PFSK-1 (cell line): ENCODE measurements at regions not wholly inside any gene's neighbourhood (a gene's known extent, or its start where the extent isn't known, plus 50 kb on each side); places are given as distances from the start of the nearest gene placed in this dataset.

Source experiments
- FOXP2 ChIP-seq: optimal IDR thresholded peaks from 2 replicates; pipeline ENCODE3; 2011; ENCODE audit warnings: borderline replicate concordance, control low read depth, inconsistent platforms; ENCODE audit not compliant: insufficient read depth; ENCODE audit errors: extremely low read length, extremely low read depth
- POLR2AphosphoS5 ChIP-seq: IDR thresholded peaks from 2 replicates; pipeline ENCODE4 v1.6.1; 2012; ENCODE audit warnings: low read depth, mild to moderate bottlenecking, control low read depth, low read length, moderate library complexity
- REST ChIP-seq, 2 experiments: IDR thresholded peaks; 2 replicates each; pipeline versions ENCODE4 v1.6.1 to v1.8.0; 2011 to 2012; ENCODE audit warnings: low read depth in 2 of 2, low read length in 2 of 2, control low read depth in 1 of 2, inconsistent platforms in 1 of 2, mild to moderate bottlenecking in 1 of 2, moderate library complexity in 1 of 2; ENCODE audit not compliant: insufficient read depth in 1 of 2
- TAF1 ChIP-seq: IDR thresholded peaks from 2 replicates; pipeline ENCODE4 v1.6.1; 2012; ENCODE audit warnings: low read length, control low read depth, borderline replicate concordance; ENCODE audit not compliant: insufficient read depth

- TF ChIP-seq POLR2AphosphoS5: no peak
- TF ChIP-seq REST (IDR thresholded peaks at IDR 0.05; ENCODE audit: insufficient read depth in 1 of 2, low read depth in 2 of 2, low read length in 2 of 2): no peak
- no peak for TF ChIP-seq TAF1
- no peak for TF ChIP-seq FOXP2
Observed at GRCh38 chr18:61157451-61157850, 175.8 kb upstream of the CDH20 start.
